ENCODE measurements at regions not wholly inside any gene's neighbourhood (a gene's known extent, or its start where the extent isn't known, plus 50 kb on each side); places are given as distances from the start of the nearest gene placed in this dataset.
"Not testable (repeated sequence)": the region's sequence is repeated elsewhere in the genome, so short reads cannot be mapped to it uniquely, and the experiment has no call there.

DNA sequence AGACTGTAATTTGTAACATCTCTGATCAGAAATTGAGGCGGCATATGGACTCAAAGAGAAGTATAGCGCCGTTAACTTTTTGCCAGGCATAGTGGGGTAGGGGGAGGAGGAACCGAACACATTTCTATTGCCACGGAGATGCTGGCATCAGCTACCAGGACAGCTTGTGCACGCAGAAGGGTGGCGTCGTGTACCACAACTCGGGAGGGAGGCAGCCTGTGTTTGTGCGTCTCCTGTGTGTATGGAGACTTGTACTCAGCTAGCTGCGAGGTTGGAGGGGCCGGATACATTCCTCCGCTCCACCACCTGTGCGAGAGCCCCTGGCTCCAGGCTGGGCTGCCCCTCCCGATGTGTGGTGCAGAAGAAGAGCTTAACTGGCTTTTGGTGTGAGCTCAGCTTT is 634.8 kb downstream of the TYW1 start:
- peak; percentile 61 for DNase-seq

DNA sequence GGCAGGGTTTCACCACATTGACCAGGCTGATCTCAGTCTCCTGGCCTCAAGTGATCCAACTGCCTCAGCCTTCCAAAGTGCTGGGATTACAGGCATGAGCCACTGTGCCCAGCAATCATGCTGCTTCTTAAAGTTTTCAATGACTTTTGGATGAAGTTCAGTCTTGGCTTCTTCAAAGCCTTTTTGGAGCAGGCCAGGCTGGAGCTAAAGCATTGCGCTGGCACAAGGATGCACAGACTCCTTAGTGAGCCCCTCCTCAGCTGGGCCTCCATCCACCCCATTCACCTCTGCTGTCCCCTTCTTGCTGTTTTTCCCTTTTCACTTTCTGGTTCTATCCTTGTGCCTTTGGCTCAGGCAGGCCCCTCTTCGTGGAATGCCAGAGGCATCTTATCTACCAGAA is 638.6 kb downstream of the TYW1 start:
- DNase-seq = no peak

DNA sequence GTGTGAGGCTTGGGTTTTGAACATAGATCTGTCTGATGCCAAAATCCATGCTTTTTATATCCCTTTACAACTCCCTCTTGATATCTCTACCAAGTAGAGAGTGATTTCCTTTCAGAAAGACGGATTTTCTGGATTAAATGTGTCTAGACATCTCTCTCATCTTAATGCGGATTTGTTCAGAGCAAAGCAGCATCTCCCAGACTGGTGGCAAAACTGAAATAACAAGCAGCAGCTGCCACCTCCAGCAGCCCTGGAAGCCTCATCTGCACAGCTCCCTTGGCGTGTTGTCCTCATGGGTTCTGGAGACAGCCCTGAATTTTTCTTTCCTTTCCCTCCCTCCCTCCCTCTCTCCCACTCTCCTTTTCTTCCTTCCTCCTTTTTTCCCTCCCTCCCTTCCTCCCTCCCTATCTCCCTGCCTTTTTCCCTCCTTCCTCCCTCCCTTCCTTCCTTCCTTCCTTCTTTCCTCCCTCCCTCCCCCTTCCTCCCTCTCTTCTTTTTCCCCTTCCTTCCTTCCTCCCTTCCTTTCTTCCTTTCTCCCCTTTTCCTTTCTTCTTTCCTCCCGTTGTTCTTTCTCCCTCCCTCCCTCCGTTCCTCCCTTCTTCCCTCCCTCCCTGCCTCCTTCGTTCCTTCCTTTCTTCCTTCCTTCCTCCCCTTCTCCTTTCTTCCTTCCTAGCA is 639.9 kb downstream of the TYW1 start:
- no peak for DNase-seq

DNA sequence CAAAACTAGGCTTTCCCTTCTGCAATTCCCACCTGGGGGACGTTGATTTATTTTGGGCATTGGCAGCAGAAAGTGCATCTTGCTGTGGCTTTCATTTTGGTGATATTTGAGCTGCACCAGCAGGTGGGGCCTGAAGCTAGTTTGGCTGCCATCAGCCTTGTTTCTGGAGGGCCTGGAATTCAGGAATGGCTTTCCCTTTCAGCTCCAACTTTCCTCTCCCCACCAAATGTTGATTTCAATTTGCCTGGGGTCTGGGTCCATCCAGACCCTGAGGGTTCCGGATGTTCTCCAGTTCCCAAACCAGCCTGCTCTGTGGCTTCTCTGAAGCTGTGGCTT is 640.4 kb downstream of the TYW1 start:
- peak; percentile 17 for DNase-seq

DNA sequence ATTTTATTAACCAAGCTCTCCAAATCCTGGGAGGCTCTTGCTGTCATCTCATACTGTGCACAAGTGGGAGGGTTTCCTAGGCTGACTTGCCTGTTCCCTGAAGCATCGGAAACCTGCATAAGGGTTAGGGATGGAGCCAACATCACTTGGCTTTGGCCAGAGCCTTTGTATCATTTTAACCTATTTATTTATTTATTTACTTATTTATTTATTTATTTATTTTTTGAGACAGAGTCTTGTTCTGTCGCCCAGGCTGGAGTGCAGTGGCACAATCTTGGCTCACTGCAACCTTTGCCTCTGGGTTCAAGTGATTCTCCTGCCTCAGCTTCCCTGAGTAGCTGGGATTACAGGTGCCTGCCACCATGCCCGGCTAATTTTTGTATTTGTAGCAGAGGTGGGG is 645.9 kb downstream of the TYW1 start:
- not testable (repeated sequence) for DNase-seq

DNA sequence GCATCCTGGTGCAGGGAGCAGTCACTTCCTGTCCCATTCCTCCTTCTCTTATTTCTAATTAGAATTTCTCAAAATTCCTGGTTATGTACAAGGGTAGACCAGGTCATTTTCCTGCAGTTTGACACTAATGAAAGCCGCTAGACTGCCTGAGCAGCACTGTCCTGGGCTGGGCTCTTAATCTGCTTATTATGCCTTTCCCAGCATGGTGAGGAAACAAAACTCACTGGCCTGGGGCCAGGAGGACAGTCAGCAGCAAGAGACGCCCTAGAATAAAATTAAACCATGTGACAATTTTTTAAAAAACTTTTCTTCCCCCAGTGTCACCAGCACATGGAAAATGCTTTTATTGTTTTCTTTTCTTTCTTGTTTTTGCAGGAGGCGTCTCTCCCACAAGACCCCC is 647.5 kb downstream of the TYW1 start:
- no peak for DNase-seq

DNA sequence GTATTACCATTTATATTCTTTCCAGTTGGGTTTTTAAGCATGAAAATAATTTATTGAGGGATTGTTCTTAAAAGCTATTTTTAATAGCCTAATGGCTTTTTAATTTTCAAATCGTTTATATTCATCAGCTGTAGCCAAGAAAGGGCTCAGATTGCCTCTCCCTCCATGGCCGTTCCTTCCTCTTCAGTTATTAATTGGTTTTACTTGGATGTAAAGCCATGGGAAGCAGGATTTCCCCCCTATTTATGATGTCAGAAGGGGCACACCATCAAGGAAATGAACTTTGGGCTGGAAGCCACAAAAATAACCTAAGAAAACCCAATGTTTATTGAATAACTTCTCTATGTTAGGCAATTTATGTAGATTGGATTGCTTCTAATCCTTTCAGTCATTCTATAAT is 656.3 kb downstream of the TYW1 start:
- no peak for DNase-seq

DNA sequence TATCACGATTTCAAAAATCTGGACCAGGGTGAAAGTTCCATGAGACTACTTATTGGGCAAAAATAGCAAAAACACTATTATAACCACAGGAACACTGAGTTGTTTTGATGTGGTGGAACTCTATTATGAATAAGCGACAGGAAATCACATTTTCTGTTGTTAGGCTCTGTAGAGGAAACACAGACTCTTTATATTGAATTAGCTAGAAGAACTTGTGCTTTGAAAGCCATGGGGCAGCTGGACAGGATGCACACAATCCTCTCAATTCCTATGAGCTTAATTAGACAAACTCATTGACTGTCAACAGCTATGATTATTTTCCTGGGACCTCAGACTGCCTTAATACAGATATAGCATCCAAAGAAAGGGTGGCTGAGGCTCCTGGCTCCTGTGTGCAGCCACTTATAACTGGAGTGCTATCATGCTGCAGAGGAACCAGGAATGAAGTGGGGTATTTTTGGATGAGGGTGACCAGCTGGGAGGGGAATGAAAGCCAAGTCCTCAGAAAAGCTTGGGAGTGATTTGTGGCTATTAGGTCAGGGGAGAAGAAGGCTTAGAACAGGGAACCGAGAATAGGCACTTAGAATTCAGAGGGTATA is 657.3 kb downstream of the TYW1 start:
- DNase-seq = no peak

DNA sequence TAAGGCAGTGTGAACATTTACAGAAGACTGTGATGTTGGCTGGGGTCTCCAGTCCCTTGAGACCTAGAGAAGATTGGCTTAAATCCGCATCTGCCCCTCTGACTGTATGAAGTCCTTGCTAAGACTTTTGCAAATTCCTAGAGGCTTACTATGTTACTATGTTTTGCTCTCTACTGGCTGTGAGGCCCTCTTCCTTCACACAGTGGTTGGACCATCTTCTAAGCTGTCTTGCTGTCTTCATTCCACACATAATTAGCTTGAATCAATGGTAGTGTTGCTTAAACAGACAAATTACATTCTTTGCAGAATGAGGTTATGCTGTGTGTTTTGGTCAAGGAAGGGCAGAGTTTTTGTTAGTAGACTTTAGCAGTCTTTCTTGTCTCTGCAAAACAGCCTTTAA is 658.0 kb downstream of the TYW1 start:
- DNase-seq = no peak

DNA sequence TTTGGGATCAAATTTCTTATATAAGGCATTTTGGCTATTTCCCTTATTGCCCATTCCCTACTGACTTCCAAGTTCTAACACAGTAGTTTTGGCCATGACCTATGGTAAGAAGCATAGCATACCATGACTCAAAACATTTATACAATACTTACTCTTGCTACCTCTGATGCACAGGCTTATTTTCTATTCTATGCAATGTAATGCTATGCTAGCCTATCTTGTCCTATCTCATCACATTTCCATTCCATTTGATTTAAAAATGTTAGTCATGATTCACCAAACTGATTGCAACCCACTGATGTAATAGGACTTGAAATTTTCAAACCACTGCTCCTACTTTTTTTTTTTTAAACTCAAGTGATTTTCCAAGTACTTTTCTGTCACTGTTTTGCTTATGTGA is 658.5 kb downstream of the TYW1 start:
- no peak for DNase-seq

DNA sequence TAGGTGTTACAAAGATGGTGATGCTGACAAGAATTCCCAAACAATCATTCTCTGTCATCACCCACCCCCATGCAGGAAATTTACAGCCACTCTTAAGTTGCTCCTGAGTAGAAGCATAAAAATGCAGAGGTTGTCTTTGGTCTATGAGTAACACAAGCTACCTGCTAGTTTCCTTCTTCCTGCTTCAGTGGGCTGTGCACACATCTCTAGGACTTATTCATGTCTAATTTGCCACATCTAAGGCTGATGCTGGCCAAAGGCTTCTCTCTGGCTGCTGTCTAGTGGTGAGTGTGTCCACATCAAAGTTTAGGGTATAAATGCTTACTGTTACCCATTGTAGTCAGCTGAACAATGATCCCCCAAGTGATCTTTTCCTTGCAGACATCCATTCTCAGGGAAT is 662.5 kb downstream of the TYW1 start:
- DNase-seq = no peak

DNA sequence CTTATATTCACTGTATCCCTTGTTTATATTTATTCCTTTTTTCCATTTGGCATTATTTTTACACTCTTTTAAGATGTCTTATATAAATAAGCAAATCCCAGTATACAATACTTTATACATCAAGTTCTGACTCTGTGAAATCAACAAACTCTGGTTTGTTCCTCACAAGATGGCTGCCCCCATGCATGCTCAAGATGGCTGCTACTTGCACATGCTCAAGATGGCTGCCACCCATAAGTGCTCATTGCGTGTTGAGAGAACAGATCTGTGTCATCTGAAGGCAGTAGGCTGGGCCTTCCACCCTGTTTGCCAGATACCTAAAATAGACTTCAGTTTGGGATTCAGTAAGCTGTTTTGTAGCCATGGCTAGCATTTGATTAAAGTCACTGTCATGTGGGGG is 666.2 kb downstream of the TYW1 start:
- no peak for DNase-seq

DNA sequence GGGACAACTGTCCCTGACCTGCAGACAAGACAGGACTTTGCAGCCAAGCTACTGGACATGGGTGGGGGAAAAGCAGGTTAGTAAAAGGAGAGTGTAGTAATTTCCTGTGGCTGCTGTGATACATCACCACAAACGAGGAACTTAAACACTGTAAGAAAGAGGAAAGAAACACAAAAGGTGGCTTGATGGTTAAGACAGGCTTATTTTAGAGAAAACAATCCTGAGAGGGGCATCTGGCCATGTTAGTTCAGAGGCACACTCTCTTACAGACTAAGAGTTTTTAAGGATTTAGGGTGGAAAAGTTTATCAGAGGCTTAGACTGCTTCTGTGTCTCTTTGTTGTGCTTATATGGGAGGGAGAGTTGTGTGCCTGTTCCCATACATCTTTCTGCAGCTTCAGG is 667.0 kb downstream of the TYW1 start:
- DNase-seq = no peak

DNA sequence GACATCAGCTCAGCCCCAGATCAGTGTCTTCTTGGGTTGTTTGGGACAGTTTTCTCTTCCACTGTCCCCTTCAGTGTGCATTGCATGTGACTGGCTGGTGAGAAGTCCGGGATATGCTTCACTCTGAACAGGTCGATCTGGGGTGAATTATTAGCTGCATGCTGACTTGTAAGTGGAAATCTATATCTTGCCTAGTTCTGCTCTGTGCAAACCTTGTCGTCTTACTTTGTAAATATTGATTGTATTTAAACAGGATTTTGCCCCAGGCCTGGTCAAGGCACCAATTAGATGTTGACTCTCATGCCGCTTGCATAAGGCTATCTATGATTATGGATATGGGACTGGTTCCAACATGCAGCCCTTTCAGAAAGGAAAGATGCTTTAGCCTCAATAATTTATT is 669.7 kb downstream of the TYW1 start:
- not testable (repeated sequence) for DNase-seq

DNA sequence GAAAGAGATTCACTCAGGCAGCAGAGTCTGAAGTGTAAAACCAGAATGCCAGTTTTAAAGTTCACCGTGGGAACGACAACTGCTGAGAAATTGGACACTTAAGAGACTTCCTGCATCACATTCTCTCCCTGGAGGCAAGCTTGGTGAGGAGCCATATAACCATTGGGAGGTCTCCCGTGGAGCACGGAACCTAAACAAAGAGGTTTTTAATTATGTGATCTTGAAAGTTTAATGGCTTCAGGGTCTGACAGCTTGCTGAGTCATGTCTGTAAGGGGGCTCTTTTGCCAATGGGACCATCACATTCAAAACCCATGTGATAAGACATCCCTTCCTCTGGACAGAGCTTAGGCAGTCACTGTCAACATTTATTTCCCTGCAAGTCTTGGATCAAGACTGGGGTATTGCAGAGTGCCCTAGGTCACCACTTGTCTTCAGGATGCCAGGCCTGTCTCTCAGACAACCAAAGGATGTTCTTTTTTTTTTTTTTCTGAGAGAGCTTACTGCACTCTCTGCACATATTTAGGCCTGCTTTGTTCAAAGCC is 674.4 kb downstream of the TYW1 start:
- no peak for DNase-seq

DNA sequence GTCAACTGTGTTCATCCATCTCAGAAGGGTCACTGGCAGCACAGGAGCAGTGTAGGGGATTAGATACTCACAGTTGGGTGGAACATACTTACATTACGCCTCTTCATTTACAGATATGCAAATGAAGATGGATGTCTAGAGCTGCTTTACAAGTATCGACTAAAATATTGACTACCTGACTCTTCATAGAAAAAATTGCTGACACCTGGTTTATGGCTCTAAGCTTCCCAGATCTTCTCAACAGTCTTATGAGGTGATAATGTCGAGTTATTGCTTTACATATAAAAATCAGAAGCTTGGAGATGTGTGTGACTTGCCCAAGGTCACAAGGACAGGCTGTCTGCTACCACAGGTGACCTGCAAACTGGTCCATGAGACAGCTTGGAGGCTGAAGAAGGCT is 677.2 kb downstream of the TYW1 start:
- DNase-seq = no peak

DNA sequence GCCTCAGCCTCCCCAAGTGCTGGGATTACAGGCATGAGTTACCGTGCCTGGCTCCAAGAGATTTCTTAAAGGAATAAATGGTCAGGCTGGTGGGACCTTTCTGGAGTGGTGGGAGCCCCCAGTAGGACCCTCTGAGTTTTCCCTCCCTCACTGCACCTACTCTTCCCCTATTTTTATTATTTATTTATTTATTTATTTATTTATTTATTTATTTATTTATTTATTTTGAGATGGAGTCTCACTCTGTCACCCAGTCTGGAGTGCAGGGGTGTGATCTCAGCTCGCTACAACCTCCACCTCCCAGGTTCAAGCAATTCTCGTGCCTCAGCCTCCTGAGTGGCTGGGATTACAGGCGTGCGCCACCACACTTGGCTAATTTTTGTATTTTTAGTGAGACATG is 678.2 kb downstream of the TYW1 start:
- not testable (repeated sequence) for DNase-seq

DNA sequence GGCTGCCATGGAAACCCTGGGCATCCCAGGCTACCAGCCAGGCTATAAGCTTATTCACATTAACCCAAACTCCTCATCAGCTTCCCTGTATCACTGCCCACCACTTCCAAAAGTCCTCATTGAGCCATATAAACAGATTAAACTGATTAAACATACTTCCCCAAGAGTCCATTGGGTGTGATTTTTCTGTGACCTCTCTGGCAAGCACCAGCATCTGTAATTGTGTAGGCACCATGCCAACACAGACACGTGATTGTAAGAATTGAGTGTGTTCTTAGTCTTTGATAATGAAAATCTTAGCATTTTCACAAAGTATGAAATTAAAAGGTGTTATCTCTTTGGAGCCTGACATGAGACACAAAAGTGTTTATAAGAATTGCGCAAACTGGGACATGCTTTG is 679.3 kb downstream of the TYW1 start:
- DNase-seq = no peak

DNA sequence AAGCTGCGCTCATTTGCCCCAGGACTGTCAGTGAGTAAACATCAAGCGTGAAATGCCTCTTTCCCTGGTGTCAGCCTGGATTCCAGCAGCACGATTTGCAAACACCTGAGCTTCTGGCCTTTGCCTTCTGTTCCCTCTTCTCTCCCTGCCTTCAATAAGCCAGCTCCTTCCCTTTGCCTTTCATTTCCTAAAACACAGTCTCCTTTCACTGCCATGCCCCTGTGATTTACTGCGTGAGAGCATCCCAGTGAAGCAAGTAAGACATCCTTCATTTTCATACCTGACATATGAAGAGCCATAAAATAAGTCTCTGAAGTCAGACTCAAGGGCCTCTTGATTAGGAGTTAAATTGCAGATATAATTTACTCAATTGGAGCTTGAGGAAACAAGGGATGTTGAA is 681.8 kb downstream of the TYW1 start:
- no peak for DNase-seq

DNA sequence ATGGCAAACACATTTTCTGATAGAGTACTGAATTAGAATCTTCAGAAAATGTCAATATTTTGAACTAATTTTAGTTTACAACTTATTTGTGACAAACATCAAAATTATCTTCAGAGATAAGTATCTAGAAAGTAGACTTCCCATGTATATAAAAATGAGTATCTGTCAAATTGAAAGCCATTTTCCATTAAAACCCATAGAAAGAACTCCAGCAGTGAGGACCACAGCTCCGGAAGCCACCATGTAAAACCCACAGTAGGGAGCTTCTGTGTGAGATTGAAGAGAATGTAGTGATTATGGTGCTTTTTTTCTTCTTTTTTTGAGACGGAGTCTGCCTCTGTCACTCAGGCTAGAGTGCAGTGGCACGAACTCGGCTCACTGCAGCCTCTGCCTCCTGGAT is 687.0 kb downstream of the TYW1 start:
- no peak for DNase-seq

DNA sequence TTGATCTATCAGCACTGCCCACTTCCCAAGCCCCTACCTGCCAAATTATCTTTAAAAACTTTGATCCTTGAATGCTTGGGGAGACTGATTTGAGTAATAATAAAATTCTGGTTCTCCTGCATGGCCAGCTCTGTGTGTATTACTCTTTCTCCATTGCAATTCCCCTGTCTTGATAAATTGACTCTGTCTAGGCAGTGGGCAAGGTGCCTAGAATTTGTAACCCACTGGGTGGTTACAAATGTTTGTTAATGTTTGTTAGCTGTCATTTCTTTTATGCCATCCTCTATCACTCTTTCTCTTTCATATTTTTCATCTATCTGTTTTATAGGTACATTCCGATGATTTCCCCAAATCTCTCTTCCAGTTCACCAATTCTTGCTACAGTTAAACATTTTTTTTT is 694.1 kb downstream of the TYW1 start:
- DNase-seq = no peak

DNA sequence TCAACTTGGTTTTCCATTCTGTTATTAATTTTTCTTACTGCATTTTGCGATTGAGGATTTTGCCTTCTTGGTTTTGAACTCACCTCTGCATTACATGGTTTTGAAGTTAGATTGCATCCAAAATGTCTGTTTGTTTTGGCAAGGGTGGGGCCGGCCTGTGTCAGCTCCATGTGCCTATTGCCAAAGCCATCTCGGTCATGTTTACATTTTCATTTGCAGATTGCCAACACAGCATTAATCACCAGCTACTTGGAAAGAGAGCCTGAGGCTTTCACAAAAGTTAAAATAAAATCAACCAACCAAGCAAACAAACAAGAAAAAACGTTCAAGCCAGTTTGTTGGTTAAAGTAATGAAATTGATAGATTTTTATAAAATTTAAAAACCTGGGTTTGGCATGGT is 695.8 kb downstream of the TYW1 start:
- DNase-seq = no peak

DNA sequence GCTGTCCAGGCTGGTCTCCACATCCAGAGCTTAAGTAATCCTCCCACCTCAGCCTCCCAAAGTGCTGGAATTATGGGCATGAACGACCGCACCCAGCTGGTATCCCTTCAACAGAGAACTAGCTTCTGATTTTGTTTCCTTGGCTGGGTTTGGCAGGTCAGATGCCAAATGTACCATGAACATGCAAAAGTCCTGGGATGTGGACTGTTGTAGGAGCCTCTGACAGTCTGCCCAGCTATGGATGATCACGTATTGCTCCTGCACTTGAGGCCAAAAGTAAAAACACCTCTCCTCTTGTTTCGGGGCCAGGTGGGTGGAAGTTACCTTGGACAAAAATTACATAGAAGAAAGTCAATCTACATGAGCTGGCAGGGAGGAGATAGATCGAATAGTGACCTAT is 699.5 kb downstream of the TYW1 start:
- DNase-seq = no peak

DNA sequence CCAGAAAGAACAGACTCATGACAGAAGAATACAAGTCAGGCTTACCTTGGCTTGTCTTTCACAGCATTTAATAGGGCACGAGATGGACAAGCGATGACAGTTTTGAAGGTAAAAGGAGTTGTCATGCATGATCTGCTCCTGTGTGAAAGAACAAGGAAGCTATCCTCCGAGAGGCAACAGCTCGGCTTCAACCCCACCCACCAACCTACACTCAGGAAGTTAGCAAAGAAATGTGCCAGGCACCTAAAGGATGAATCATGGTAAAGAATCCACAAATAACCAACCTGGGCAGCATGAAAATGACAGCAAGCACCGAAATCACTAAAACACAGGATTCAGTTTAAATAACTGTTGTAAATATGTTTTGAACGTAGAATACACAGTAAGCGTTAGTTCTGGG is 700.2 kb downstream of the TYW1 start:
- DNase-seq = no peak

DNA sequence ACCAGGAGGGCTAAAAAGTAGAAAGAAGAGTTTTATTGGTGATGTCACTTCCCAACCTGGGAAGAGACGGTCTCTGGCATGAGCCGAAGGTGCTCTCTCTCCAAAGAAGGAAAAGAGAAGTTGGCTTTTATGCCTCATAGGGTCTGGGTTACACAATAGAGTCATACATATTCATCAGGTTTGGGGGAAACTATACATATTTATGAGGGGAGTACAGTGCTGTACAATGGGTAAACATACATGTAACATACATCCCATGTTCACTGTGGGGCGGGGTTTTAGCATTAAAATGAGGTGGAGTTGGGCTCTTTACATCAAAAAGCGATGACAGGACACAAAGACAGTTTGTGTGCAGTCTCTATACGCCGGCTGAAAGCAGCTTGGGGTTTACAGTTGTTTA is 701.7 kb downstream of the TYW1 start:
- DNase-seq = no peak

Measured in NCI-H2171 (cell line).